ENCODE measurements at regions not wholly inside any gene's neighbourhood (a gene's known extent, or its start where the extent isn't known, plus 50 kb on each side); places are given as distances from the start of the nearest gene placed in this dataset.

GRCh38 chr3:43197181-43197580, 89.2 kb upstream of the SNRK start:
- peaks cover 3% of the 10 kb centered on the region for H3K4me1 Mint-ChIP-seq
- Histone ChIP-seq H3K9ac (ENCODE audit: extremely low read depth, low read length, poor library complexity, severe bottlenecking) (no peak overlapping the region), H3K27me3 (ENCODE audit: control insufficient read depth, insufficient read depth, low read length, poor library complexity, severe bottlenecking) (peaks cover 5% of the 10 kb centered on the region), H3K9me3 (ENCODE audit: control insufficient read depth, low read length) (no peaks in the 10 kb centered on the region), H3K27ac (ENCODE audit: low read depth, low read length) (no peak overlapping the region), H3K4me3 (ENCODE audit: low read length) (no peak overlapping the region), H3K4me1 (ENCODE audit: control insufficient read depth, insufficient read depth, low read length) (no peaks in the 10 kb centered on the region), H3K36me3 (ENCODE audit: control insufficient read depth, insufficient read depth, low read length) (no peaks in the 10 kb centered on the region)
- H3K27me3 Mint-ChIP-seq (ENCODE audit: insufficient read depth): peaks cover 32% of the 10 kb centered on the region
- H3K9me3 Mint-ChIP-seq: peaks cover 1% of the 10 kb centered on the region
- H3K4me3 Mint-ChIP-seq: no peak overlapping the region
- H3K36me3 Mint-ChIP-seq (ENCODE audit: low read depth): no peaks in the 10 kb centered on the region
- no peak for TF ChIP-seq CTCF (conservative IDR thresholded peaks at IDR 0.05)
- H3K27ac Mint-ChIP-seq: no peak overlapping the region
- DNase-seq: no peak
- WGBS, 2 experiments (ENCODE audit: insufficient coverage in 1 of 2, insufficient read length in 1 of 2): 69 to 83% methylated on average over 1 of the region's 1 CpG

- no peak overlapping the region for H3K27ac ChIP-seq (ENCODE audit: low read depth, low read length)
- no peak overlapping the region for H3K4me3 ChIP-seq (ENCODE audit: low read length)
- Mint-ChIP-seq H3K36me3 (ENCODE audit: low read depth) (no peaks in the 10 kb centered on the region), H3K9me3 (peaks cover 1% of the 10 kb centered on the region), H3K4me3 (no peak overlapping the region), H3K27ac (no peak overlapping the region), H3K27me3 (ENCODE audit: insufficient read depth) (peaks cover 35% of the 10 kb centered on the region), H3K4me1 (peaks cover 3% of the 10 kb centered on the region)
- no peaks in the 10 kb centered on the region for H3K4me1 ChIP-seq (ENCODE audit: control insufficient read depth, insufficient read depth, low read length)
- H3K36me3 ChIP-seq (ENCODE audit: control insufficient read depth, insufficient read depth, low read length): no peaks in the 10 kb centered on the region
- no peak for DNase-seq
- no peak overlapping the region for H3K9ac ChIP-seq (ENCODE audit: extremely low read depth, low read length, poor library complexity, severe bottlenecking)
- TF ChIP-seq CTCF (conservative IDR thresholded peaks at IDR 0.05): no peak
- peaks cover 5% of the 10 kb centered on the region for H3K27me3 ChIP-seq (ENCODE audit: control insufficient read depth, insufficient read depth, low read length, poor library complexity, severe bottlenecking)
- H3K9me3 ChIP-seq (ENCODE audit: control insufficient read depth, low read length): no peaks in the 10 kb centered on the region
- 90 to 93% methylated on average over 3 to 6 of the region's 6 CpGs for WGBS, 2 experiments (ENCODE audit: insufficient coverage in 1 of 2, insufficient read length in 1 of 2)
Measured at GRCh38 chr3:43196721-43197120, 89.6 kb upstream of the SNRK start.

DNA sequence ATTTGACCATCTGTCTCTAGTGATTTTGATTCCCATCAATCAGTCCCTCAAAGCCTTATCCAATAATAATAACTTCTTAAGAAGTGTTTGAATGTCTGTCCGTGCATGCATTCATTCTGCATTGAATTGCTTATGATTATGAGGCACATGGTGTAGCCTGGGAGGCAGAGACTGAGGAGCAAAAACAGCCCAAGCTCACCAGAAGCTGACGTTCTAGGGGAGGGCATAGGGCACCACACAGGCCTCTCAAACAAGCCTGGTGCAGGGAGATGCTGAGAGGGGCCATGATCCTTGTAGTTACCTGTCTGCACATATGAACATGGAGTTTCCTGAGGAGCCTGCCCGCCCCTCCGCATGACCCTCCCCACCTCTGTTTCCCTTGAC, 89.2 kb upstream of the POMGNT2 start:
- H3K27me3 ChIP-seq (ENCODE audit: control insufficient read depth, insufficient read depth, low read length, poor library complexity, severe bottlenecking): peaks cover 5% of the 10 kb centered on the region
- Mint-ChIP-seq H3K27ac (no peak overlapping the region), H3K27me3 (ENCODE audit: insufficient read depth) (peaks cover 27% of the 10 kb centered on the region), H3K9me3 (peaks cover 1% of the 10 kb centered on the region), H3K4me1 (peaks cover 3% of the 10 kb centered on the region), H3K36me3 (ENCODE audit: low read depth) (no peaks in the 10 kb centered on the region), H3K4me3 (no peak overlapping the region)
- no peak for DNase-seq
- no peak overlapping the region for H3K4me3 ChIP-seq (ENCODE audit: low read length)
- no peak for TF ChIP-seq CTCF (conservative IDR thresholded peaks at IDR 0.05)
- no peak overlapping the region for H3K27ac ChIP-seq (ENCODE audit: low read depth, low read length)
- 86 to 89% methylated on average over 2 to 4 of the region's 4 CpGs for WGBS, 2 experiments (ENCODE audit: insufficient coverage in 1 of 2, insufficient read length in 1 of 2)
- no peaks in the 10 kb centered on the region for H3K36me3 ChIP-seq (ENCODE audit: control insufficient read depth, insufficient read depth, low read length)
- no peak overlapping the region for H3K9ac ChIP-seq (ENCODE audit: extremely low read depth, low read length, poor library complexity, severe bottlenecking)
- H3K9me3 ChIP-seq (ENCODE audit: control insufficient read depth, low read length): no peaks in the 10 kb centered on the region
- no peaks in the 10 kb centered on the region for H3K4me1 ChIP-seq (ENCODE audit: control insufficient read depth, insufficient read depth, low read length)

Measured in endodermal cell (in vitro differentiated cells).